GM12878 (cell line): ENCODE measurements at regions not wholly inside any gene's neighbourhood (a gene's known extent, or its start where the extent isn't known, plus 50 kb on each side); places are given as distances from the start of the nearest gene placed in this dataset.
"Not testable (repeated sequence)": the region's sequence is repeated elsewhere in the genome, so short reads cannot be mapped to it uniquely, and the experiment has no call there.

Experiments
- EZH2 ChIP-seq: IDR thresholded peaks from 2 replicates; pipeline ENCODE4 v1.6.1; 2012; ENCODE audit warnings: low read depth, mild to moderate bottlenecking, control low read depth, inconsistent platforms, low read length, borderline replicate concordance; ENCODE audit not compliant: control insufficient read depth
- POLR2A ChIP-seq: IDR thresholded peaks from 2 replicates; pipeline ENCODE4 v1.6.1; 2011; ENCODE audit warnings: low read depth, mild to moderate bottlenecking, low read length
- RAD21 ChIP-seq: IDR thresholded peaks from 2 replicates; pipeline ENCODE4 v1.6.1; 2011; ENCODE audit warnings: mild to moderate bottlenecking, low read depth, low read length, moderate library complexity; ENCODE audit not compliant: insufficient read depth
- TF ChIP-seq, protein P1 (sequence below), 3 experiments: IDR thresholded peaks in 2 of 3; conservative IDR thresholded peaks in 1 of 3; 2 replicates each; pipeline ENCODE4 v1.5.1; 2011; ENCODE audit warnings: low read depth in 3 of 3, low read length in 3 of 3, mild to moderate bottlenecking in 3 of 3, control low read depth in 2 of 3, moderate library complexity in 2 of 3, inconsistent platforms in 1 of 3, mixed read lengths in 1 of 3; ENCODE audit not compliant: control insufficient read depth in 2 of 3, insufficient read depth in 1 of 3; ENCODE audit errors: extremely low read depth in 1 of 3

DNA sequence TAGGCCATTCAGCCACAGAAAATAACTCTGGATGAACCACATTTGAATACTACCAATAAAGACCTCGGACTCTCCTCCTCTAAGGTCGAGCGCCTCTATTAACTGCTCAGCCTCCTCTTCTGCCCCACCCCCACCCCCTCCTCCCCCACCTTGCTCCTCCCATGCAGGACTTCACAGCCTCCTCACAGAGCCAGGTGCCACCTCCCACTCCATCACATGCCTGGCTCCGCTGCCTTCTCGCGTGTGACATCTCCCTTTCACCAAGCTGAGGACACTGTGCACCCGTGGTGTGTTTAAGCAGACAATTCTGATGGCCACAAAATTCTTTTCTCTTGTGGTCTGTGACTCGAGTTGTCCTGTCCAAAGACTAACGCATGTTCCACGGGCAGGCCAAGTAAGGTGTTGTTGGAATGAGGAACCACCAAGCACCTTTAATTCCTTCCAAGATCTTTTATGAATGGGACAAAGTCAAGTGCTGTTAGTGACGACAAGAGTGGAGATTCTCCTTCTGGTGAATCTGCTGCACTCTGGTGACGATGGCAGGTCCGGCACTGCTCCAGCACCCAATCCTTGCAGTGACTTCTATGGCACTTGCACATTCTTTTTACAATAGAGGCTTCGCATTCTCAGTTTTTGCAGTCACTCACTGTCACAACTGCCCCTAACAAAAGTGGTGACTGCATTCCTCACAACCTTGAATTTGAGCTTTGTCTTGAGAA lies 113.1 kb downstream of the GTF2IRD2B start:
- not testable (repeated sequence) for TF ChIP-seq RAD21, EZH2, POLR2A
- TF ChIP-seq, protein P1, sequence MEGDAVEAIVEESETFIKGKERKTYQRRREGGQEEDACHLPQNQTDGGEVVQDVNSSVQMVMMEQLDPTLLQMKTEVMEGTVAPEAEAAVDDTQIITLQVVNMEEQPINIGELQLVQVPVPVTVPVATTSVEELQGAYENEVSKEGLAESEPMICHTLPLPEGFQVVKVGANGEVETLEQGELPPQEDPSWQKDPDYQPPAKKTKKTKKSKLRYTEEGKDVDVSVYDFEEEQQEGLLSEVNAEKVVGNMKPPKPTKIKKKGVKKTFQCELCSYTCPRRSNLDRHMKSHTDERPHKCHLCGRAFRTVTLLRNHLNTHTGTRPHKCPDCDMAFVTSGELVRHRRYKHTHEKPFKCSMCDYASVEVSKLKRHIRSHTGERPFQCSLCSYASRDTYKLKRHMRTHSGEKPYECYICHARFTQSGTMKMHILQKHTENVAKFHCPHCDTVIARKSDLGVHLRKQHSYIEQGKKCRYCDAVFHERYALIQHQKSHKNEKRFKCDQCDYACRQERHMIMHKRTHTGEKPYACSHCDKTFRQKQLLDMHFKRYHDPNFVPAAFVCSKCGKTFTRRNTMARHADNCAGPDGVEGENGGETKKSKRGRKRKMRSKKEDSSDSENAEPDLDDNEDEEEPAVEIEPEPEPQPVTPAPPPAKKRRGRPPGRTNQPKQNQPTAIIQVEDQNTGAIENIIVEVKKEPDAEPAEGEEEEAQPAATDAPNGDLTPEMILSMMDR (IDR thresholded peaks at IDR 0.05 in 2 of 3, conservative IDR thresholded peaks at IDR 0.05 in 1 of 3; ENCODE audit: control insufficient read depth in 2 of 3, extremely low read depth in 1 of 3, insufficient read depth in 1 of 3, low read depth in 3 of 3, low read length in 3 of 3) = not testable (repeated sequence)
